ENCODE measurements at regions not wholly inside any gene's neighbourhood (a gene's known extent, or its start where the extent isn't known, plus 50 kb on each side); places are given as distances from the start of the nearest gene placed in this dataset.

DNA sequence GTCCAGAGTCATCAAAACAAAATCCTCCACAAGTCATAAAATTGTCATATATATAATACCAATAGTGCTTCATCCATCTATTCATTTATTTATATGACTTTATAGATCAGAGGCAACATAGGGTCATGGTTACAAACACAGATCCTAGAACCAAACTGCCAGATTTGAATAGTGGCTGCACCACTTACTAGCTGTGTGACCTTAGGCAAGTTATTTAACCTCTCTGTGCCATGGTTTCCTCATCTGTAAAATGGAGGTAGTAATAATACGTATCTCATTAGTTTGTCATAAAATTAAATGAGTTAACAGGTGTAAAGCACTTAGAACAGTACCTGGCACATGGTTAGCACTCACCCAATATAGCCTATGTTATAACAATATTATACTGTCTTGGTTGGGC is 58.9 kb upstream of the BZW1 start:
- 92% methylated on average over 1 of the region's 1 CpG for WGBS (ENCODE audit: insufficient coverage, low coverage, low lambda C conversion rate, missing lambda C conversion rate)
- H3K4me3 ChIP-seq, result no peak overlapping the region
- no peaks in the 10 kb centered on the region for H3K36me3 ChIP-seq
- ATAC-seq, result no peak
- H3K4me1 ChIP-seq, result peaks cover 0 to 54% (median 14%) of the 10 kb centered on the region in 4 donors
- intact Hi-C loops (cut with DNase I), result no loop called here
- H3K9me3 ChIP-seq, result no peaks in the 10 kb centered on the region
- H3K27me3 ChIP-seq, result no peaks in the 10 kb centered on the region
- DNase-seq, result no peak
- H3K27ac ChIP-seq, result peak overlapping the region in 1 of 3 donors; percentile 66
- no peak for TF ChIP-seq CTCF (IDR thresholded peaks at IDR 0.05)
- TF ChIP-seq POLR2A (IDR thresholded peaks at IDR 0.05), result no peak

DNA sequence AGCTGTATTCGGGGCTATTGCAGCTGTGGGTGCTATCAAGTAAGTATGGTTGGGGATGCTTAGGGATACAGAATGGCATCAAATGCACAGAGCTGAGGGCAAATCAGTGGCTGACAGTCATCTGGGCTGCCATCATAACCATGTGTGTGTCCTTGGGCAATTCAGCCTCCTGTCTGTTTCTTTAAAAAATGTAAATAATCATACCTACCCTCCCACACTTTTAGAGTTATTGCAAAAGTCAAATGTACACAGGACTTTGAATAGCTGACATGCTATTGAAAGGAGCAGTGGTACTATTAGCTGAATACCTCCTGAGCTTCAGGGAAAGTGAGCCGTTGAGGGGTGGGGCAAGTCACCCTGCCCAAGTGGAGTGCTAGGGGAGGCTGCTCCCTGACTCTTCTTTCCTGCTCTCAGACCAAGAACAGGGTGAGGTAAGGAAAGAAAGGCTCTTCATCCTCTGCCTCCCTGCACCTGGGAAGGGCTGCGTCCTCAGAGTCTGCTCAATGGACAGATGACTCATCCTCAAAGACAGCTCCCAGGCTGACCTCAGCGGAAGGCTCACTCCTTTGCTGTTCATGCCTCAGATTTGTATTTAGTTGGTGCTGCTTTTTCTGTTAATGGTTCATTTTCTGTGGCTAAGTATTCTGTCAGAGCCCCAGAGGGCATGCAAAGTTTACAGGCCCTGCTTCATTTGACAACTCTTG is 54.9 kb upstream of the BZW1 start:
- Histone ChIP-seq H3K36me3 (no peaks in the 10 kb centered on the region), H3K27ac (peak overlapping the region in 2 of 3 donors; percentile 2 to 63), H3K4me1 (peaks cover 0 to 25% (median 12%) of the 10 kb centered on the region in 4 donors), H3K4me3 (peak overlapping the region in 2 of 3 donors; percentile 5 to 21), H3K27me3 (no peaks in the 10 kb centered on the region), H3K9me3 (no peaks in the 10 kb centered on the region)
- intact Hi-C loops (cut with DNase I), result no loop called here
- peak; percentile 79 to 91 (median 83) for ATAC-seq
- TF ChIP-seq CTCF (IDR thresholded peaks at IDR 0.05) (no peak), POLR2A (IDR thresholded peaks at IDR 0.05) (peak; percentile 26)
- 30% methylated on average over 2 of the region's 4 CpGs for WGBS (ENCODE audit: insufficient coverage, low coverage, low lambda C conversion rate, missing lambda C conversion rate)
- peak in 2 of 3 donors; percentile 53 for DNase-seq

DNA sequence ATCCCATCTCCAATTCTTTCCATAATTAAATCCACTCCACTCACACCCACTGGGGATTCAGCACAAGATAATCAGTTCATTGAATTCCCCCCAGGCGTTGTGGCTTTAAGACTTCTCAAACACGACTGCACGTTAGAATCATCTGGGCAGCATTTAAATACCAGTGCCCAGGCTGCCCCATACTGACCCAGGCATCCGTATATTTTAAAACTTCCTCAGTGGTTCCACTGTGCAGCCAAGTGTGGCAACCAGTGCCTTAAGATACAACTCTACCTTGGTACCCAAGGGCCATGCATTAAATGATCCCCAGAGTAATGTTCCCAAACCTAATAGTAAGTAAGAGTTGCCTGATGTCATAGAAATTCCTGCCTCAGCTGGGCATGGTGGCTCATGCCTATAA is 54.3 kb upstream of the BZW1 start:
- intact Hi-C loops (cut with DNase I), result no loop called here
- peaks cover 0 to 20% (median 10%) of the 10 kb centered on the region in 4 donors for H3K4me1 ChIP-seq
- peak overlapping the region in 2 of 3 donors; percentile 2 to 63 for H3K27ac ChIP-seq
- H3K36me3 ChIP-seq, result no peaks in the 10 kb centered on the region
- peak overlapping the region in 1 of 3 donors; percentile 5 for H3K4me3 ChIP-seq
- no peak for ATAC-seq
- no peaks in the 10 kb centered on the region for H3K27me3 ChIP-seq
- DNase-seq, result no peak
- no peaks in the 10 kb centered on the region for H3K9me3 ChIP-seq
- TF ChIP-seq CTCF (IDR thresholded peaks at IDR 0.05), result no peak
- TF ChIP-seq POLR2A (IDR thresholded peaks at IDR 0.05), result no peak
- 96% methylated on average over 4 of the region's 4 CpGs for WGBS (ENCODE audit: insufficient coverage, low coverage, low lambda C conversion rate, missing lambda C conversion rate)

GRCh38 chr2:200758341-200758740 is 53.4 kb upstream of the BZW1 start:
- no peak overlapping the region for H3K4me3 ChIP-seq
- 86% methylated on average over 3 of the region's 4 CpGs for WGBS (ENCODE audit: insufficient coverage, low coverage, low lambda C conversion rate, missing lambda C conversion rate)
- peaks cover 0 to 20% (median 7%) of the 10 kb centered on the region in 4 donors for H3K4me1 ChIP-seq
- H3K9me3 ChIP-seq, result no peaks in the 10 kb centered on the region
- no peak for ATAC-seq
- H3K27ac ChIP-seq, result no peak overlapping the region
- intact Hi-C loops (cut with DNase I), result no loop called here
- no peaks in the 10 kb centered on the region for H3K27me3 ChIP-seq
- H3K36me3 ChIP-seq, result no peaks in the 10 kb centered on the region
- no peak for DNase-seq
- TF ChIP-seq CTCF (IDR thresholded peaks at IDR 0.05) (no peak), POLR2A (IDR thresholded peaks at IDR 0.05) (no peak)
